ENCODE measurements at regions not wholly inside any gene's neighbourhood (a gene's known extent, or its start where the extent isn't known, plus 50 kb on each side); places are given as distances from the start of the nearest gene placed in this dataset.

GRCh38 chr3:153649286-153649839, 471.8 kb upstream of the ARHGEF26 start:
- Histone ChIP-seq H3K9me3 (ENCODE audit: low read length) (peaks cover 14% of the 10 kb centered on the region; the same call in 1 of the 2 replicates), H3K4me1 (ENCODE audit: insufficient read depth, low read length, poor library complexity, severe bottlenecking) (no peaks in the 10 kb centered on the region), H3K27ac (ENCODE audit: low read depth, low read length, poor library complexity, severe bottlenecking) (no peak overlapping the region), H3K36me3 (ENCODE audit: insufficient read depth, low read length) (peaks cover 19% of the 10 kb centered on the region), H3K4me3 (ENCODE audit: low read depth, low read length, poor library complexity, severe bottlenecking) (no peak overlapping the region), H2AFZ (ENCODE audit: low read length) (no peak overlapping the region), H4K20me1 (ENCODE audit: insufficient read depth, low read length) (no peaks in the 10 kb centered on the region), H3K9me2 (ENCODE audit: insufficient read depth, low read length) (0 out of 2 replicates have a peak, but pooled peaks cover 3% of the 10 kb centered on the region), H3K4me2 (ENCODE audit: low read length) (no peak overlapping the region), H3K79me2 (ENCODE audit: insufficient read depth, low read depth, low read length) (no peaks in the 10 kb centered on the region)
- POLR2A ChIA-PET: interaction anchor here (0.6 to 1.7 kb wide), 2 partner anchors 10 to 90 kb away, joined by 3 read pairs; no protein-coding TSS in a partner anchor
- DNase-seq (ENCODE audit: low spot score): no peak
- intact Hi-C loops (cut with micrococcal nuclease; ENCODE audit: unreplicated experiment): no loop called here
- BruUV-seq (replicated peaks): no TSS peak
- TF ChIP-seq EZH2phosphoT487 (IDR thresholded peaks at IDR 0.05; ENCODE audit: borderline replicate concordance, low read depth, low read length): no peak
- no peak for TF ChIP-seq CTCF (conservative IDR thresholded peaks at IDR 0.05; ENCODE audit: low read length)
- CTCF ChIA-PET (ENCODE audit: unreplicated experiment): no interaction called here

- ChIA-PET CTCF (ENCODE audit: unreplicated experiment) (no interaction called here), POLR2A (no interaction called here)
- no peaks in the 10 kb centered on the region for H3K9me3 ChIP-seq (ENCODE audit: low read length)
- no peak overlapping the region for H2AFZ ChIP-seq (ENCODE audit: low read length)
- no peak overlapping the region for H3K4me3 ChIP-seq (ENCODE audit: low read depth, low read length, poor library complexity, severe bottlenecking)
- no TSS peak for BruUV-seq (replicated peaks)
- no peaks in the 10 kb centered on the region for H4K20me1 ChIP-seq (ENCODE audit: insufficient read depth, low read length)
- H3K27ac ChIP-seq (ENCODE audit: low read depth, low read length, poor library complexity, severe bottlenecking): no peak overlapping the region
- intact Hi-C loops (cut with micrococcal nuclease; ENCODE audit: unreplicated experiment): no loop called here
- no peaks in the 10 kb centered on the region for H3K79me2 ChIP-seq (ENCODE audit: insufficient read depth, low read depth, low read length)
- TF ChIP-seq CTCF (conservative IDR thresholded peaks at IDR 0.05; ENCODE audit: low read length) (no peak), EZH2phosphoT487 (IDR thresholded peaks at IDR 0.05; ENCODE audit: borderline replicate concordance, low read depth, low read length) (no peak)
- peaks cover 8% of the 10 kb centered on the region for H3K36me3 ChIP-seq (ENCODE audit: insufficient read depth, low read length)
- DNase-seq (ENCODE audit: low spot score): no peak
- H3K4me1 ChIP-seq (ENCODE audit: insufficient read depth, low read length, poor library complexity, severe bottlenecking): no peaks in the 10 kb centered on the region
- no peak overlapping the region for H3K4me2 ChIP-seq (ENCODE audit: low read length)
- H3K9me2 ChIP-seq (ENCODE audit: insufficient read depth, low read length): 0 out of 2 replicates have a peak, but pooled peaks cover 3% of the 10 kb centered on the region
Observed at GRCh38 chr3:153652076-153652475, 469.1 kb upstream of the ARHGEF26 start.

GRCh38 chr3:153657046-153657445, 464.1 kb upstream of the ARHGEF26 start:
- ChIA-PET CTCF (ENCODE audit: unreplicated experiment) (no interaction called here), POLR2A (no interaction called here)
- no peaks in the 10 kb centered on the region for H3K4me1 ChIP-seq (ENCODE audit: insufficient read depth, low read length, poor library complexity, severe bottlenecking)
- no peak for DNase-seq (ENCODE audit: low spot score)
- H3K36me3 ChIP-seq (ENCODE audit: insufficient read depth, low read length): peaks cover 8% of the 10 kb centered on the region
- no TSS peak for BruUV-seq (replicated peaks)
- no peaks in the 10 kb centered on the region for H3K9me2 ChIP-seq (ENCODE audit: insufficient read depth, low read length)
- H3K9me3 ChIP-seq (ENCODE audit: low read length): no peaks in the 10 kb centered on the region
- H3K79me2 ChIP-seq (ENCODE audit: insufficient read depth, low read depth, low read length): no peaks in the 10 kb centered on the region
- no peak overlapping the region for H3K4me3 ChIP-seq (ENCODE audit: low read depth, low read length, poor library complexity, severe bottlenecking)
- H3K4me2 ChIP-seq (ENCODE audit: low read length): no peak overlapping the region
- H2AFZ ChIP-seq (ENCODE audit: low read length): no peak overlapping the region
- TF ChIP-seq CTCF (conservative IDR thresholded peaks at IDR 0.05; ENCODE audit: low read length): no peak
- TF ChIP-seq EZH2phosphoT487 (IDR thresholded peaks at IDR 0.05; ENCODE audit: borderline replicate concordance, low read depth, low read length): no peak
- no peaks in the 10 kb centered on the region for H4K20me1 ChIP-seq (ENCODE audit: insufficient read depth, low read length)
- no peak overlapping the region for H3K27ac ChIP-seq (ENCODE audit: low read depth, low read length, poor library complexity, severe bottlenecking)
- intact Hi-C loops (cut with micrococcal nuclease; ENCODE audit: unreplicated experiment): no loop called here
